Right hindlimb (tissue), 1 donor: ENCODE measurements at regions not wholly inside any gene's neighbourhood (a gene's known extent, or its start where the extent isn't known, plus 50 kb on each side); places are given as distances from the start of the nearest gene placed in this dataset.

ENCODE experiments used
- DNase-seq: peaks from one replicate; pipeline ENCODE4 v3.0.0-alpha.2; 2018

DNA sequence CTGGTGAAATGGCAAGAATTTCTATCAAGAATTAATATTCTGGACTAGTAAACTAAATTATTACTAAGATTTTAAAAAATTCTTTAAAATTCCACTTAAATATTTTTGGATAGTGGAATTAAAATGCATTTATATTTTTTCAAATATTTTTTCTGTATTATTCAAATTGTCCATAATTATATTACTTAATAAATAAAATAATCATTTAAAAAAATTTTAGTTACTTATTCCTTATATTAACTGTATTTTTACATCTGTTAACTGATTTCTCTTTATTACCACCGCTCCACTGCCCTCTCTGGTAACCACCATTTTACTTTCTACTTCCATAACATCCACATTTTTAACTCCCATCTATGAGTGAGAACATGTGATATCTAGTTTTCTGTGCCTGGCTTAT lies 828.4 kb downstream of the VGLL3 start:
- no peak for DNase-seq

DNA sequence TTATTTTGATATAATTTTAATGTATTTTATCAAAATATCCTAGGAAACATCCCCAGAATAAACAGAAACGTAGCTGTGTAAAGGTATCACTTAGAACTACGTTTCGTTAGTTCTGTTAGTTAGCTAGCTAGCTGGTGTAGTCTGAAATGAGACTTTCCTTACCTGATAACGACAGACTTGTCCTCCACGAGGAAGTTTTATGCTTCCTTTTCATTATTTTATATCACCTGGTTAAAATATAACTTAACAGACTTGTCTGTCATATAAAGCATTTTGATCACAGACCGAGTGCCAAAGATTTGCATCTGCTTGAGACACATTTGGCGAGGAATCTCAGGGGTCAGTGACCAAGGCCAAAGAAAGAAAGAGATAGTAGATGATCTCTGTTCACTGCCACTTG lies 829.5 kb downstream of the VGLL3 start:
- DNase-seq: no peak

DNA sequence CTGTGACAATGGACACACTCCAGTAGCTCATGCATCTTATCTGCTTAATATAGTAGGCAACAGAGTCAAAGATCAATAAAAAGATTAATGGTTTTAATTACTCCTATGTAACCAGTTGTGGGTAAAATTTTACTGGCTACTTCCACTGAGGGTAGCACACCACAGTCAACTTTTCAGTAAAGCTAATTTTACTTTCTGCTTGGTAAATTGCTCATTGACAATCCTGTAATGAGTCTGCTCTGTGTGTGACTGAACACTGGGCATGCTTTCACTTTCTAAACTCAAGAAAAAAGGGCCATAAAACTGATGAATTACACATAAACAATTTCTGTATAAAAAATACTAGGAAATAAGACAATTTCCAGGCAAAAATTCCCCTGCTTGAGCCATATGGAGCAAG lies 838.3 kb downstream of the VGLL3 start:
- no peak for DNase-seq

DNA sequence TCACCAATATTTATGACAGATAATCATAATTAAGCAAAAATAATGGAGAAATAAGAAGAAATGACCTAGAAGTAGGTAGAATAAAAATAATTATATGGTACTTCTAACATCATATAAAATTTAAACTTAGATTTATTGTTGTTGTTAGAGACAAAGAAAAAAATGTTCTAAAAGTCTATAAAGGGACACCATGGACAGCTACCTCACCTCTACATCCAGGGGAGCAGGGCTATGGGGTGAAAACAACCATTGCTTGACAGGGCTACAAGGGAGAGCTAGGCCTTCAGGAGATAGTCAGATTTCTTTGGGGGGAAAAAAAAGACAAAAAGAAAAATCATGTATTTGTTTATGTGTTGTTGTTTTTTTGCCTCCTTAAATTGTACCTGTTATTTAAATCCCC lies 841.9 kb downstream of the VGLL3 start:
- DNase-seq: no peak

DNA sequence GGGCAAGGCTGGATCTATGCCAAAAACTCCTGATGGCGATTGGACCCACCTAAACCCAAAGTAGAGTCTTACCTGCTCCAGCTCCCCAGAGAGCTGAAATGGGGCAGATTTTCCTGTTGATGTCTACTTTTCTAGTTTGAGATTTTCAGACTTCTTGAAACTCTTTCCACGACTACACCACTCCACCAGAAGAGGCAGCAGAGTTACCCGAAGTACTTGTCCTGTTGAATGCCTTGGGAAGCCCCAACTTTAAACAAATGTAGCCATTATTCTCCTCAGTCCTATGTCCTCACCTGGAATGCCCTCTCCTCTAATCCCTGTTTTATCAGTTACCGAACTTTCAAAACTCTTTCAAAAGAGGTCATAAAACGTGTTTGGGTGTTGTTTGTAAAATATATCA lies 843.8 kb downstream of the VGLL3 start:
- DNase-seq: no peak

DNA sequence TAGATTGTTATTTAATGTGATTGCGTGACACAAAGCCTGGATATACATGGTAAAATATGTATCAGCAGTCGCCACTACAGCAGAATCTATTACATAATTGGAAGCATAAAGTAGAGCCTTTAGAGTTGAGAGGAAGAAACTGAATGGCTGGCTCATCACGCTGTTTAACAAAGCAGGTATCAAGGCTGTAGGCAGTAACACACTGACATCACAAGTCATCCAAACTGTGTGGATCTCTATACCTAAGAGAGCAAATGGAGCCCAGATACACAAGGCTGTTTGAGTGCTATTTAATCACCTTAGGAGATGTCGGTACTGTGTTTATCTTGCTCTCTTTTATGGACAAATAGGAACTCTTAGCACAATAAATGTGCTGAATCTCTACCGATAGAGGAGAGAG lies 864.4 kb downstream of the VGLL3 start:
- no peak for DNase-seq
